Stimulated activated CD4-positive, alpha-beta T cell treated with anti-CD3 and anti-CD28 coated beads, Interleukin-2, amount 100 ng/mL, for 24 hours (primary cell): ENCODE measurements at regions not wholly inside any gene's neighbourhood (a gene's known extent, or its start where the extent isn't known, plus 50 kb on each side); places are given as distances from the start of the nearest gene placed in this dataset.

ENCODE experiments used
- DNase-seq, 2 donors: peaks; one replicate each; pipeline ENCODE4 v3.0.0-alpha.2; 2020

DNA sequence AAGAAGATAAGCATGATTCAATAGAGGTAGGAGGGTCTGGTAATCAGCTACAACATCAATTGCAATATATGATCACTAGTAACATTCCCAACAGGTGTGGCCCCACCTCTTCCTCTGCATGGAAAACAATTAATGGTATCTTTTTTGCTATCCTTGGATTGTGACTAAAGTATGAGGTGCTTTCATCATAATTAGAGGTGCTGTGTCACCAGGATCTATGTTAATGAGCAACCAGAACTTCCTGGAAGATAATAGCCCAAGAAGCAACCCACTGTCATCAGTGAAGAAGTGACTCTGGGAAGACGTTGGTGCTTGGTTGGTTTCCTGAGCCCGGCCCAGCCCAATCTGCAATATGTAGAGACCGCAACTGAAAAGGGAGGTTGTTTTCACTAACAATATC is 167.2 kb downstream of the SETD4 start:
- DNase-seq, result no peak

DNA sequence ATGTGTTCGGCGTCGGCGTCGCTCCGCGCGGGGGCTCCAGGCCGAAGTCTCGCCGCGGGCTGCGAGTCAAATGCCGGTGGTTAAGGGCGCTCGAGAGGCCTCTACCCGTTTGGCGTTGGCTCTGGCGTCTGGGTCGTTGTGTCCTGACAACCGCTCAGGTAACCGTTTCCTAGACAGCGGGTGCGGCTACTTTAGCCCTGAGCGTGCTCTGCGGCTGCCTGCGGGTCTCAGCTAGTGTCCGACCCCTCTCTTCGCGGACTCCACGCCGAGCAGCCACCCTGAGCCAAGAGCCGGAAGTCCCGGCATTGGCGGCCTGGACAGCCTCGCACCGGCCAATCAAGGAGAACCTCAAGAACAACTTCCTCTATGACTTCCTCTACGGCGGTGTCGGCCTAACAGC is 173.4 kb downstream of the SETD4 start:
- DNase-seq, result no peak

GRCh38 chr21:35885942-35886541 is 174.3 kb downstream of the SETD4 start:
- no peak for DNase-seq

GRCh38 chr21:35882791-35883240 is 177.5 kb downstream of the SETD4 start:
- no peak for DNase-seq

GRCh38 chr21:35873441-35873840 is 186.9 kb downstream of the SETD4 start:
- no peak for DNase-seq

GRCh38 chr21:35871906-35872305 is 188.4 kb downstream of the SETD4 start:
- no peak for DNase-seq

GRCh38 chr21:35868869-35869223 is 191.5 kb downstream of the SETD4 start:
- no peak for DNase-seq

DNA sequence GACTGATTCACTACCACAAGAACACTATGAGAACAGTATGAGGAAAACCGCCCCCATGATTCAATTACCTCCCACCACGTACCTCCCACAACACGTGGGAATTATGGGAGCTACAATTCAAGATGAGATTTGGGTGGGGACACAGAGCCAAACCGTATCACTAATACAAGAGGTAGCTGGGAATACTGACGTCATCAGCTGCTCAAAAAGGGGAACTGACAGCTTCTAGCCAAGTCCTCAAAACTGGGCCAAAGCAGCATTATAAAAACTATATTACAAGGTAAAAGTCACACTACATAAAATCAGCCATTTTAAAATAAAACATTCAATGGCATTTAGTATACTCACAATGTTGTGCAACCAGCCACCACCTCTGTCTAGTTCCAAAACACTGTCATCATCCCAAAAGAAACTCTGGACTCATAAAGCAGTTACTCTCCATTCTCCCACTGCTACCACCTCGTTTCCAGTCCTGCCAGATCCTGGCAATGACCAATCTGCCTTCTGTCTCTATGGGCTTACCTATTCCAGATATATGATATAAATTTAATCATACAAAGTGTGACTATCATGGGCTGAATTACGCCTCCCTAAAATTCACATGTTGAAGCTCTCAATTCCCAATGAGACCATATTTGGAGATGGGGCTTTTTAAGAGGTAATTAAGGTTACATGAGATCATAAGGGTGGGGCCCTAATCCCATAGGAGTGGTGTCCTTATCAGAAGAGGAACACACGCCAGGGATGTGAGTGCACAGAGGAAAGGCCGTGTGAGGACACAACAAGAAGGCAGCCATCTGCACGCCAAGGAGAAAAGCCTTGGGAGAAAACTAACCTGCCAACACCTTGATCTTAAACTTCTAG is 192.1 kb downstream of the SETD4 start:
- DNase-seq, result no peak

- no peak for DNase-seq
These were observed 196.3 kb downstream of the SETD4 start for GRCh38 chr21:35864039-35864438.

- no peak for DNase-seq
These were observed 197.4 kb downstream of the SETD4 start for GRCh38 chr21:35862969-35863368.

- no peak for DNase-seq
These were observed 198.7 kb downstream of the SETD4 start for GRCh38 chr21:35861661-35862060.

GRCh38 chr21:35860189-35860869 is 200.0 kb downstream of the SETD4 start:
- DNase-seq, result no peak

- DNase-seq, result no peak
These were observed 200.6 kb downstream of the SETD4 start for GRCh38 chr21:35859677-35860076.

DNA sequence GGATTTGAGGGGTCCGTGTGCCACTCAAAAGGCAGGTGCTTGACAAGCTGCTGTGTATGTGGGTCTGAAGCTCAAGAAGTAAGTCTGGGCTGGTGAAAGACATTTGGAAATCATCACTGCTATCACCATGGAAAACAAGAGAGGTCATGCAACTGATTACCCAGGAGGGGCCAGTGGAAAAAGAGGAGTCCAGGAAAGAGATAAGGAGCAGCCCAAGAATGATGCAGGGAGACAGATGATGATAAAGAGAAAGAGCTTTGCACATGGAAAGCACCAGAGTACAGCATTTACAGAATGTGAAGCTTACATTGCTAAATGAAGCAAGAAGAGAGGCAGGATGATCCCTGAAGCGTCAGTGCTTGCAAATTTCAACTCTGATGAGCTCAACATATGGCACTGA is 203.2 kb downstream of the SETD4 start:
- no peak for DNase-seq

DNA sequence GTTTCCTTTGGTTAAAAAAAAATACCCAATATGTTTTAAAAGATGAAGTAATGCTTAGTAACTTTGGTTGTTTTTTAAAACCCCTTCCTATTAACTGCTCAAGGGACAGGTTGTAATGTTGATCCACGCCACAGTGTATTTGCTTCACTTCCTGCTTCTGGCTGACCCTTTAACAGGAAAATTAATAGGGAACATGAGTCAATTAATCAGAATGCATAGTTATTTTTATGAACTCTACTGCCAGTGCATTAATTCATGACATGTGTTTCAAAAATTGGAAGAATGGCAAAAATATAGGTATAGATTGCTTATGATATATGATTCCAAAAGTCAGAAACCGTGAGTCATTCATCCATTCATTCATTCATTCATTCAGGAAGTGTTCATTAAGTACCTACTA is 204.8 kb downstream of the SETD4 start:
- no peak for DNase-seq

GRCh38 chr21:35854281-35854680 is 206.0 kb downstream of the SETD4 start:
- no peak for DNase-seq

- no peak for DNase-seq
These were observed 206.7 kb downstream of the SETD4 start for GRCh38 chr21:35853321-35854239.

GRCh38 chr21:35852820-35853219 is 207.5 kb downstream of the SETD4 start:
- no peak for DNase-seq

- DNase-seq, result no peak
These were observed 209.7 kb downstream of the SETD4 start for GRCh38 chr21:35850542-35851103.

DNA sequence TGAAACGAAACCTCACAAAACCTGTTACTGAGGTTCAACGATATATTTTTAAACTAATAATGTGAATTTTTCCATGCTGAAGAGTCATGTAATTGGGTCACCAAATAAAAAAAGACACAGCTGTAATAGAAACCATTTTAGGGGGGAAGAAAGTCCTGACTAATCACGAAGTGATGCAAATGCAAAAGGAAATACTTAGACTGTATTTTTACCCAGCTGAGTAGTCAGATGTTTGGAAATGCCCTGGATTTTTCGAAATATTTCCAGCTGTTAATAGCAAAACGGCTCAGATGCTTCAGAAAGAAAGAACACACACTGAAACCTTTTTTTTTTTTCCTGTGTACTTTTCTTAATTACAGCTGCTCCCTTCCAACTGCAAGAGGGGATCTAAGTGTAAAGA is 210.3 kb downstream of the SETD4 start:
- no peak for DNase-seq

DNA sequence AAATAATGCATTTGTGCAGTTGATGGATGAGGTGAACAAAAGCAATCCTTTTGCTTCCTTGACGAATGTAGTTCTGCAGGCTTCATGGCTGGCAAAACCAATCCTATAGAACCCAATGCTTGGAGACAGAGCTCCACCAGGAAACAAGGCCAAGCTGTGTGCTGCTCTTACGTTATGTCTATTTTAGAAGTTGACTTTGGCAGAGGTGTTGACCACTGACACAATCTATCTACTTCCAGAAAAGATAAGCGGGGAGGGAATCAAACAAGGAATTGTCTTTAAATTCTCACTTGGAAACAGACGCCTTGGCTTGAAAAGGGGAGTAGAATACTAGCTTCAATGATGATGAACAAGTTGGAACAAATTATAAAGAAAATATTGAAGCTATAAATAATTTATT is 211.2 kb downstream of the SETD4 start:
- no peak for DNase-seq

DNA sequence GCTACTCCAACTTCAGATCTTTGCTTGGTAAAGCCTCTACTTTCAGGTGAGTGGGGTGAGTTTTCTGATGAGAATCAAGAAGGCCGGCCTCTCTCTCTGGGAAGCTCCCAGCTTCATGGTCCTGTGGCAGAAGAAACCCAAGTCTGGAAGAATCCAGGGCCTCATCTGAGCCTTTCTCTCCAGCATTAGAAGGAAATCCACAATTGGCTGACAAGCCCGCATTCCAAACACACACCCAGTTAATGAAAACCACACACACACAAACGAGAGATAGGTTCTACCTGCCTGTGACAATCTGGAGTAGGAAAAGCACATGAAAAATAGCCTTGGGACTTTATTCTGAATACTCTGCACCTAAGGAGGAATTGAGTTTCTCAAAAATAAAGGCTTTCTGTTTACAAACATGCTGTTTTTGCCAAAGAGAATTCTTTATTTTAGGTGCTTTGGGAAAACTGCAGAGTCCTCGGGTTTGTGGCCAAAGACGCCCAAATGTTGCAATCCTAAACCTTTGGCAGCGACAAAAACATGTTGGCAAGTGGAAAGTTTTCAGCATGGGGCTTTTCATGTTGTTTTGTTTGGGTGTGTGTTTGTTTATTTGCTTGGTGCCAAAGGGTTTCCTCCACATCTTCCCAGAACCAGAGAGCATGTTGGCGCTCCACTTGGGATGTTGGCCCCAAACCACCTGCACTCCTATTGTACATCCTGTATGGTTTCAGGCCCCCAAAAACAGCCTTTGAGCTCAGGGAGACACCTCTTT is 216.2 kb downstream of the SETD4 start:
- no peak for DNase-seq
